OCI-LY3 (cell line): ENCODE measurements at regions not wholly inside any gene's neighbourhood (a gene's known extent, or its start where the extent isn't known, plus 50 kb on each side); places are given as distances from the start of the nearest gene placed in this dataset.

Source experiments
- CTCF ChIP-seq: fragments of 200-600, 300-600 bp; sonication (generic); IDR thresholded peaks from 2 replicates; pipeline ENCODE4 v1.5.1; 2014; ENCODE audit warnings: antibody characterized with exemption, low read length, low read depth
- EZH2phosphoT487 ChIP-seq: fragments of 200-600 bp; shearing (Covaris generic); IDR thresholded peaks from 2 replicates; pipeline ENCODE4 v1.6.1; 2018; ENCODE audit warnings: antibody characterized with exemption, mixed run types, low read depth

DNA sequence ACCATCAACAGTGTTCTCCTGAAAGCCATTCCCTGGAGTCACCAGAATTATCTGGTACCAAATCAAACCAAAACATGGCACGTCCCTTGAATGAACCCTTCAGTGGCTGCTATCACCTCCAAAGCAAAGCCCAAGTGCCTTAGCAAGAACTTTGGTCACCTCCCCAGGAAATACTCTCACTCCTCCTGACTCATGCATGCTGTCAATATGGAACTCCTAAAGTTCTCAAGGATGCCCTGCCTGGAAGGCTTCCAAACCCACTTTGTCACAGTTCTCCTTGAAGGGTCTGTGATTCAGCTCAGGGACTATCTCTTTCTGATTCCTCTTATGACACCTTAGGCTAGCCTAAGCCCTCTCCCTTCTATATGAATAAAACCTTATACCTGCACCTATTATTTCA is 146.1 kb upstream of the RUNX1 start:
- TF ChIP-seq CTCF (no peak), EZH2phosphoT487 (no peak)
